Kidney epithelial cell (primary cell): ENCODE measurements at regions not wholly inside any gene's neighbourhood (a gene's known extent, or its start where the extent isn't known, plus 50 kb on each side); places are given as distances from the start of the nearest gene placed in this dataset.

Source experiments
- DNase-seq: peaks from one replicate; pipeline ENCODE4 v3.0.0-alpha.2; 2010; ENCODE audit warnings: low read depth
- H3K27me3 ChIP-seq: 2 replicates; pipeline ENCODE4 v1.6.0; 2011; ENCODE audit warnings: low read length; ENCODE audit not compliant: control insufficient read depth, insufficient read depth
- H3K36me3 ChIP-seq: 2 replicates; pipeline ENCODE4 v1.5.1; 2011; ENCODE audit warnings: low read length; ENCODE audit not compliant: control insufficient read depth, insufficient read depth
- H3K4me3 ChIP-seq: 2 replicates; pipeline ENCODE4 v1.5.1; 2011; ENCODE audit warnings: low read depth, mild to moderate bottlenecking, control low read depth, low read length
- CTCF ChIP-seq: IDR thresholded peaks from 2 replicates; pipeline ENCODE4 v1.5.1; 2011; ENCODE audit warnings: mild to moderate bottlenecking, moderate library complexity, low read length, control low read depth, inconsistent platforms; ENCODE audit not compliant: insufficient read depth, poor library complexity, severe bottlenecking

DNA sequence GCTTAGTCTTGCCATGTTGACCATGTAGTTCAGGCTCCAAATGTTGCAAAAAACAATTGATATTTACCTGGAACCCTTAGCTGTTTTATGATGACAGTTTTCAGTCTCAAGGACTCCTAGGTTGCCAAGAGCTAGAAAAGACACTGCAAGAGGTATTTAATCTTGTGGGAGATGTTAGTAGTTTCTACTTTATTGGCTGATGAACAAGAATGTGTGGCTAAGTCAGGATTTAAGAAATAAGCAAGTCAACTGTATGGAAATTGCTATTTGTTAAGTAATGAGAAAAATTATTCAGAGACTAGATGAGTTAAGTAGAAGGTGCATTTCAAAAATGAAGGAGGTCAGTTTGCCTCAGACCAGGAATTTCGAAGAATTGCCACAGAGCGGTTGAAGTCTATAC is 639.7 kb upstream of the USP24 start:
- Histone ChIP-seq H3K36me3 (no peaks in the 10 kb centered on the region), H3K27me3 (no peaks in the 10 kb centered on the region), H3K4me3 (no peak overlapping the region)
- no peak for DNase-seq
- no peak for TF ChIP-seq CTCF

DNA sequence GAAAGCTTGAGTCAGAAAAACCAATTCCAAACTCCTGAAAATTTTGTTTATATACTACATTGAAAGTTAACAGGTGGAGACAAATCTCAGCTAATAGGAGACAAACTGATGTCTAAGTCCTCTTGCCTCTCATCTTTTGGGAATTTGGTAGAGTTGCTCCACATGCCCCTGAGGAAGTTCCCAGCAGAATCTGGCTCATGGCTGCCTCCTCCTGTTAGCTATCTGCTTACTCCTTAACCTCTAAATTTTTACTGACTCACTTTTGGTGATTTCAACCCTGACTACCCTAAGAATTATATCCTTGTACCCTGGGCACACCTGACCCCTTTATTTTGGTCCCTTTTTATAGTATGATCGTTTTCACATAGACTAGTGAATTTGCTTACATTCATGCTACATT is 633.7 kb upstream of the USP24 start:
- H3K36me3 ChIP-seq = no peaks in the 10 kb centered on the region
- no peaks in the 10 kb centered on the region for H3K27me3 ChIP-seq
- DNase-seq = no peak
- TF ChIP-seq CTCF = no peak
- H3K4me3 ChIP-seq = no peak overlapping the region

DNA sequence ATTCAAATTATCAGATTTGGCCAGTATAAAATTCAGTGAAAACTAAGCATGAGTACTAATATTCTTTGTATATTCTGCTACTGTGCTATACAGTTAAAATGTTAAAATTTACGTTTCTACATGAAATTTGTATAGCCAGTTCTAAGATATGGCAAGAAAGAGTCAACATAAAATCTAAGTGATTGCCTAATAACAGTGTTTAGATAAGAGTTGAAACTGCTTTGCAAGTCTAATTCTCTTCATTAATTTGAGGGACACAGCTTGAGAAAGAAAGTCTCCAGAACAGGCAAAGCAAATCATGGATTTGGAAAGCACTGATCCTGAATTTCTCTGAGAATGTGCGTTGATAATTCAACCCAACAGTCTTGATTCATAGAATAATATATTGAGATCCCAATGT is 630.9 kb upstream of the USP24 start:
- no peaks in the 10 kb centered on the region for H3K27me3 ChIP-seq
- H3K36me3 ChIP-seq = no peaks in the 10 kb centered on the region
- no peak for TF ChIP-seq CTCF
- no peak for DNase-seq
- H3K4me3 ChIP-seq = no peak overlapping the region

DNA sequence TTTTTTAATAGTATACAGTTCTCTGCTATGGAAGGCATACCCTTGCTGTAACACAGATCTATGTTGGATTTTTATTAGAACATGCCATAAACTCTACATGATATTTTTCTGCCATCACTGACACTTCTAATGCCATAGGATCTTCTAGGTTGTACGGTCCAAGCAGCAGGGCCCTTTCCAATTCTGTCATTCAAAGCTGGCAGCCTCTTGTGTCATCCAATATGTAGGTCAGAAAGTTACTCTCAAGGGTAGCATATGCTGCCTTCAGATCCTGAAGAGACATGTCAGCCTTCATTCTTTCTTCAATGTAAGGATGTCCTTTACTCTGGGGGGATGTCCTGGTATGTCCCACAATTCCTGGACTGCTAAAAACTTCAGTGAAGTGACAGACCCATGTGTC is 629.2 kb upstream of the USP24 start:
- H3K36me3 ChIP-seq = no peaks in the 10 kb centered on the region
- H3K27me3 ChIP-seq = no peaks in the 10 kb centered on the region
- DNase-seq = no peak
- TF ChIP-seq CTCF = no peak
- H3K4me3 ChIP-seq = no peak overlapping the region

- DNase-seq = no peak
- Histone ChIP-seq H3K27me3 (no peaks in the 10 kb centered on the region), H3K36me3 (no peaks in the 10 kb centered on the region), H3K4me3 (no peak overlapping the region)
- TF ChIP-seq CTCF = no peak
These were observed 624.5 kb upstream of the USP24 start for GRCh38 chr1:55839626-55840025.

GRCh38 chr1:55839221-55839620 is 624.1 kb upstream of the USP24 start:
- no peak for DNase-seq
- TF ChIP-seq CTCF = no peak
- Histone ChIP-seq H3K27me3 (no peaks in the 10 kb centered on the region), H3K4me3 (no peak overlapping the region), H3K36me3 (no peaks in the 10 kb centered on the region)
